Activated T-helper 1 cell treated with Interleukin-2 at 50 U/mL for 16 hours (primary cell): ENCODE measurements at regions not wholly inside any gene's neighbourhood (a gene's known extent, or its start where the extent isn't known, plus 50 kb on each side); places are given as distances from the start of the nearest gene placed in this dataset.
"Not testable (repeated sequence)": the region's sequence is repeated elsewhere in the genome, so short reads cannot be mapped to it uniquely, and the experiment has no call there.

ENCODE experiments used
- DNase-seq: peaks from one replicate; pipeline ENCODE4 v3.0.0-alpha.2; 2020; ENCODE audit warnings: low read depth

DNA sequence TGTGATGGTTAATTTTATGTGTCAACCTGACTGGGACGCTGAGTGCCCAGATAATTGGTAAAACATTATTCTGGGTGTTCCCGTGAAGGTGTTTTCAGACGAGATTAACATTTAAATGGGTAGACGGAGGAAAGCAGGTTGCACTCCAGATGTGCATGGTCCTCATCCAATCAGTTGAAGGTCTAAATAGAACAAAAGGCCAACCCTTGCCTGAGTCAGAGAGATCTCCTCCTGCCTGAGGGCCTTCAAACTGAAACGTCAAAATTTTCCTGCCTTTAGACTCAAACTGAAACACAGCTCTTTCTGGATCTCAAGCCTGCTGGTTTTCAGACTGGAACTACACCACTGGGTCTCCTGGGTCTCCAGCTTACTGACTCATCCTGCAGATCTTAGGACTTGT, 73.5 kb downstream of the NPIPA8 start:
- not testable (repeated sequence) for DNase-seq

DNA sequence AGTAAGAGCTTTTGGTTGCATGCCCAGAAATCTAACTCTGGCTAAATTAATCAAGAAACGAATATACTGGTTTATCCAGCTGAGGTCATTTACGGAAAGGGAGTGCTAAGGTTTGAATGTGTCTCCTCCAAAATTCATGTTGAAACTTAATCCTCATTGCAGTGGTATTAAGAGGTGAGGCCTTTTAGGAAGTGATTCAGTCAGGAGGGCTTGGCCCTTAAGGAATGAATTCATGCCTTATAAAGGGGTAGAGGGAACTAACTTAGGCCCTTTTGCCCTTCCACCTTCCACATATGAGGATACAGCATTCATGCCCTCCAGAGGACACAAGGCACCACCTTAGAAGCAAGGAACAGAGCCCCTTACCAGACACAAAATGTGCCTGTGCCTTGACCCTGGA, 74.7 kb downstream of the NPIPA8 start:
- not testable (repeated sequence) for DNase-seq

DNA sequence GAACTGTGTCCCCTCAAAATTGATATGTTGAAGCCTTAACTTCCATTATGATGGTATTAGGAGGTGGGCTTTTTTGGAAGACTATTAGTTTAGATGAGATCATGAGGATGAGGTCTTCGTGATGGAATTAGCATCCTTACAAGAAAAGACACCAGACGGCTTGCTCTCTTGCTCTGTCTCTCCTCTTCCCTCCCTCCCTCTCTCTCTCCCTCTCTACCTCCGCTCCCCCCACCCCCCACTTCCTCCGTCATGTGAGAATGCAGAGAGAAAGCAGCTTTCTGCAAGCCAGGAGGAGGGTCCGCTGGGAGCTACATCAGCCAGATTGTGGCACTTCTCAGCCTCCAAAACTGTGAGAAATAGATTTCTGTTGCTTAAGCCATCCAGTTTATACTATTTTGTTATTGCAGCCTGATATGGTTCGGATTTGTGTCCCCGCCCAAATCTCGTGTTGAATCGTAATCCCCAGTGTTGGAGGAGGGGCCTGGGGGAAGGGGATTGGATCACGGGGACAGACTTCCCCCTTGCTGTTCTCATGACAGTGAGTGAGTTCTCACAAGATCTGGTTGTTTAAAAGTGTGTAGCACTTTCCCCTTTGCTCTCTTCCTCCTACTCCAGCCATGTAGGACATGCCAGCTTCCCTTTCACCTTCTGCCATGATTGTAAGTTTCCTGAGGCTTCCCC, 76.9 kb downstream of the NPIPA8 start:
- not testable (repeated sequence) for DNase-seq

DNA sequence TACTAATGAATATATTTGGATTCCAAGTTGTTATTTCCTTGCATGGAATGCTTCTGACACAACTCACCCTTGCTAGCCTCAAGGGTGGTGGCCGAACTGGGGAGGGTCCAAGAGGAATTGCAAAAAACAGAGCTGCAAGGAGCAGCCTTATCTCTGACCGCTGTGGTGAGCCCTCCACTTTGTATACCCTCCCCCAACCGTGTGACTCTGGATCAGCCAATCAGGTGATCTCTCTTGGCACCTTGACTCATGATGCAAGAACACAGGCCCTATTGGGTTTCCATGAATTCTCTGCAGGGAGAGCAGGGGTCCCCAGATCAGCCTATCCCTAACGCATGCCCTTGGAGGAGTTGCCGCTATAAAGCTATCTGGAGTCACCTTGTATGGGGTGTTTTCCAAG, 83.6 kb downstream of the NPIPA8 start:
- not testable (repeated sequence) for DNase-seq

DNA sequence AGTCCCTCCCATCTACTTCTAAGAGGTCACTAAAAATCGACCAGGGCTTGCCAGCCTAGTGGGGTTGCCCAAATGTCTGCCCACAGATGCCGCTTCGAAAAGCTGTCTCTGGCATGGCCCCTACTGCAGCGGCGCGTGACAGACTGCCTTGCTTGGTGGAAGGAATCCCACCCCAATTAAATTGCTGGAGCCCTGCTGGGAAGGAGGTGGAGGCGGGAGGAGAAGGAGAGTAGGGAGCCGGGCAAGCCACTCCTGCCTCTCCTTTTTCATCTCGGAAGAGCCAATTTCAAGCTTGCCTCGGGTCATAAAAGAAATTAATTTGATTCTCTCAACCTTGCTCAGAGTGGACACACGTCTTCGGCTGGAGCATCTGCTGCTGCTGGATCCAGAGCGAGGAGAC, 106.0 kb downstream of the NPIPA8 start:
- DNase-seq = not testable (repeated sequence)

DNA sequence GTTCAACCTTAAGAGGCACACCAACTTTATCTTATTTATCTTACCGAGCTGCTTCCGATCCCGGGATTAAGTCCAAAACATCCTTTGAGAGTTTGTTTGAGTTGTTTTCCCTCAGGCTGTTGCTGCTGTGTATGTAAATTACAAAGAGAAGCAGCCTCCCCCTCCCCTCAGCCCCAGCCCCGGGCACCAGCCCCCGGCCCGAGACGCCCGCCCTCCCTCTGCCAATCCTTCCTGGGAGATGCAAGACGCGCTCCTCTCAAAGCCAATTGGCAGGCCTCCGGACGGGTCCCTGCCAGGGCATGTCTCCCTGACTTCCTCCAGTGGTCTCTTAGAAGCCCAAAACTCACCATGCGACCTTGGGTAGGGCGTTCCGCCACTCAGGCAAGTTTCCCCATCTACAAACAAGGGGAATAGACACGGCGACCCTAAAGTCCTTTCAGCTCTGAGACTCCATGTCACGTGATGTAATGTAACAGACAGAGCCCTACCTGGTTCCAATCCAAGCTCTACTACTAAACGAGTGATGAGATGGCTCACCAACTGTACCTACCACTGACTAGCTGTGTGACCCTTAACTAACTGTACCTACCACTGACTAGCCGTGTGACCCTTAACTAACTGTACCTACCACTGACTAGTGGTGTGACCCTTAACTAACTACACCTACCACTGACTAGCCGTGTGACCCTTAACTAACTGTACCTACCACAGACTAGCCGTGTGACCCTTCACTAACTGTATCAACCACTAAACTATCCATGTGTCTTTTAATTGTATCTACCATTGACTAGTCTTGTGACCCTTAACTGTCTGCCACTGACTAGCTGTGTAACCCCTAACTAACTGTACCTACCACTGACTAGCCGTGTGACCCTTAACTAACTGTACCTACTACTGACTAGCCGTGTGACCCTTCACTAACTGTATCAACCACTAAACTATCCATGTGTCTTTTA, 114.2 kb downstream of the NPIPA8 start:
- not testable (repeated sequence) for DNase-seq

DNA sequence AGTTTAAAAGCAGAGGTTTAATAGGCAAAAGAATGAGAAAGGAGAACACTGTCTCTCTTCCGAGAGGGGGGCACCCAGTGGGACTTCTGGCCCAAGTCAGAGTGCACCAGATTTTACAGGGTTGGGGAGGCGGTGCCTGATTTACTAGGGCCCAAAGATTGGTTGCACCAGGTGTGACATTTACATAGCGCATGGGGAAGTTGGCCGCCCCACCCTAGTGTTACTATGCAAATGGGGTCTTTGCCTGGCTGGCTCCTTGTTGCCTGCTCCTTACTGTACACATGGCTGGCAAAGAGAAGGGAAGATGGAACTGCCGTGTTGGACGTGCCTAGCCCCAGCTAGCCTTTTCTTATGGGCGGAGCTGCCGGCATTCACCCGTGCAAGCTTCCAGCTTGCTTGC, 118.8 kb downstream of the NPIPA8 start:
- not testable (repeated sequence) for DNase-seq

DNA sequence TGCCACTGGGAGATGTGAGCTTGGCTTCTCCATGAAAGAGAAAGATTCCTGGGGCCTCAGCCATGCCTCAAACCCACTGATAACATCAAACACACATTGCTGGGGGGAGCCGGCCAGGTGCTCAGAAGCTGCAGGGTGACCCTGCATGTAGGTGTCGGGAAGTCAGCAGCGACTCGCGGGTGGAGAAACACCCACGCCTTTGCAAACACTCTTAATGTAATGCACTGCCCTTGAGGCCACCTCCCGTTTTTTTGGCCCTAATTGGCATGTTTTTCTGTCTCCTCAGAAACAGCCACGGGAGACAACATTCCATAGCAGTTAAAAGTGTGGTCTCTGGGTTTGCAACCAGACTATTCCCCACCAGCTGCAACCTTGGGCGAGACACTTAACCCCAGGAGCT, 119.7 kb downstream of the NPIPA8 start:
- not testable (repeated sequence) for DNase-seq

DNA sequence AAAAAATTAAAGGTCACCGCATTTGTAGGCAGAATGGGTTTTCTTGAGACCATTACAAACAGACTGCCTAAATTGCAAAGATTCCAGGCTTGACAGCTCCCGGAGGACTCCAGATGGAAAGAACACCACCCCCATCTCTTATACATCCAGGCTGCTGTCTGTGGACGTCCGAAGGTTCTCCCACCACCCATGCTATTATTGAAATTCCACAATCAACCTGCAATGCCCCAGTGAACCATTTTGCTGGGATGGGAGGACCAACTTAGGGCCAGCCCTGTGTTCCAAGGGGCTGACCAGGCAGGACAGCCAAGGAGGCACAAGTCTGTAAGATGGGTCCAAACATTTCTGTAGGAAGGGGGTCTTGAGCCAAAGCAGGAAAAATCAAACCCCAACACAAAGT, 122.7 kb downstream of the NPIPA8 start:
- not testable (repeated sequence) for DNase-seq

DNA sequence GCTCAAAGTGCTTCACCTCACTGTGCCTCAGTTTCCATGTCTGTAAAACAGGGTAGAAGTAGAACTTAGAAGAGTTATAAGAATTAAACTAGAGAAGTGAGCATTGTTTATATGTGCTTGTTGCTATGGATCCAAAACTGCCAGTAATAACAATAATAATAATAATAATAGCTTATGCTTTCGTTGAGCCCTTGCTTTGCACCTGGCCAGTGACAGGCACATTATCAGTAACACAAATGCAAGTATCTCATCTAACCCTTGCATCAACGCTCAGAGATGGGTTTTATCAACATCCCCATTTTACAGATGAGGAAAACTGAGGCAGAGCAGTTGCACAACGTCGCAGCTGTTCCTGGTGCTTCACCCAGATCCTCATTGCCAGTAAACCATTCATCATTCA, 125.0 kb downstream of the NPIPA8 start:
- DNase-seq = not testable (repeated sequence)

DNA sequence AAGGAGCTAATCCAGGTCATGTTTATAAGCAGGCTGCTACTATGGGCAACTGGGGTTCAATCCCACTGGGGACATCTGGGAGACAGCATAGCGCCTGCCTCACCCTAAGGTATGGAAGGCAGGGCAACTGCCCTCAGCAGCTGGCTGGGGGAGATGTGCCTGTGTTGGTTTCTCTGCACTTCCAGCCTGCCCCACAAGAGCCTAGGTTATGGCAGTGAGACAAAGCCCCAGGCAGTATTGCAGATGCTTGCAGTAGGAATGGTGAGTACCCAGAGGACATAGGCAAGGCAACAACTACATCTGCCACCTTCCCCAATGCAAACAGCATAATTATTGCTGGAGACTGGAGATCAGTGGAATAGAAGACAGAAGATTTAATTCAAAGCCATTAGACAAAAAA, 131.8 kb downstream of the NPIPA8 start:
- not testable (repeated sequence) for DNase-seq

DNA sequence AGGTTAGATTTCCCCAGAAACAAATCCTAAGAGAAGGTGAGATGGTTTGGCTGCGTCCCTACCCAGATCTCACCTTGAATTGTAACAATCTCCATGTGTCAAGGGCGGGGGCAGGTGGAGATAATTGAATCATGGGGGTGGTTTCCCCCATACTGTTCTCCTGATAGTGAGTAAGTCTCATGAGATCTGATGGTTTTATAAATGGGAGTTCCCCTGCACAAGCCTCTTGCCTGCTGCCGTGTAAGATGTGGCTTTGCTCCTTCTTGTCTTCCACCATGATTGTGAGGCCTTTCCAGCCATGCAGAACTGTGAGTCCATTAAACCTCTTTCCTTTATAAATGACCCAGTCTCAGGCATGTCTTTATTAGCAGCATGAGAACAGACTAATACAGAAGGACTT, 132.2 kb downstream of the NPIPA8 start:
- DNase-seq = not testable (repeated sequence)

DNA sequence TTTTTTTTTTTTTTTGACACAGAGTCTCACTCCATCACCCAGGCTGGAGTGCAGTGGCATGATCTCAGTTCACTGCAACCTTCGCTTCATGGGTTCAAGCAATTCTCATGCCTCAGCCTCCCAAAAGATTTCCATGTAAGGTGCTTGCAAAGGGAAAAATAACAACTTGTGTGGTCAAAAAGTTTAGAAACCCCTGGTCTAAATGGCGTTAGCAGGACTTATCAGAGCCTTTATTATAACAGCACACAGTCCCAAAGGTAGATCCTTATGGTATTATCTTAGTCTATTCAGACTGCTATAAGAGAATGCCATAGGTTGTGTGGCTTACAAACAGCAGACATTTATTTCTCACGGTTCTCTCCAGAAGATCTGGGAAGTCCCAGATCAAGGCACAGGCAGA, 135.0 kb downstream of the NPIPA8 start:
- not testable (repeated sequence) for DNase-seq

DNA sequence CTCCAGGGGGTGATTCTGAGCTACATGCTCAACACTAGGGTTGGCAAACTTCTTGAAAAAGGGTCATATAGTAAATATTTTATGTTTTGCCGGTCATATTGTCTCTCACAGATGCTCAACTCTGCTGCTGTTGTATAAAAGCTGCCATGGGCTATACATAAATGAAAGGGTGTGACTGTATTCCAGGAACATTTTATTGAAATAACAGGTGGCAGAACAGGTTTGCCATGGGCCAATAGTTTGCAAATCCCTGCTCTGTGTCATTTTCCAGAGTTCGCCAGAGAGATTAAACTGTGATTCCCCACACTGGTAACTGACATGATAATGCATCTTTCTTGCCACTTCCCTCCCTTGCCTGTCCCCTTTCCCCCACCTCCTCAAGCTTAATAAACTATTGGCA, 144.1 kb downstream of the NPIPA8 start:
- DNase-seq = not testable (repeated sequence)

DNA sequence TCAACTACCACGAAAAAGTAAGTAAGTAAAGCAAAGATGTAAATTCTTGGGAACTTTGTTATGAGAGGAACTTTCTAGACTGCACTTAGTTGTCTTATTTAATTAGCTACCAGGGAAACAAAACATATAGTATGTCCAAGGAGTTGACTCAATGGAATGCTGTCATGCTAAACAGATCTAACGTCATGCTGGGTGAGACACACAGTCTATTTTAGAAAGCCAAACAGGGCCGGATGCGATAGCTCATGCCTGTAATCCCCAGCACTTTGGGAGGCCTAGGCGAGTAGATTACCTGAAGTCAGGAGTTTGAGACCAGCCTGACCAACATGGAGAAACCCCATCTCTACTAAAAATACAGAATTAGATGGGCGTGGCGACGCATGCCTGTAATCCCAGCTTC, 146.4 kb downstream of the NPIPA8 start:
- DNase-seq = not testable (repeated sequence)

DNA sequence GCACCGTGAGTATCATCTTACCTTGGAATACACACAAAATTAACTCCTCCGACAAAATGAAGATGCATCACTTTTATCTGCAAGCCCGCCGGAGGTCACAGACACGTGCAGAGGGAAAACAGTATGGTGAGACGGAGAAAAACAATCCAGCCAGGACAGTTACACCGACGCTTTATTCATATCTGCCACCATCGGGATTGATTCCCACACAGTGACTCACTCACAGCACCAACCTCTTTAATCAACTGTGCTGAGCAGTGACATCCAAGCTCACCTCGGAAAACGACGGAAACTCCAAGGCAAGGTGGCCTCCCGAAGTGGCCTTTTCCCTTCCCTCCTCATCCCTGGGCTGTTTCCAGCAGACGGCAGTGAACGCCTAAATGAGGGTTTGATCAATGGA, 151.8 kb downstream of the NPIPA8 start:
- DNase-seq = not testable (repeated sequence)

DNA sequence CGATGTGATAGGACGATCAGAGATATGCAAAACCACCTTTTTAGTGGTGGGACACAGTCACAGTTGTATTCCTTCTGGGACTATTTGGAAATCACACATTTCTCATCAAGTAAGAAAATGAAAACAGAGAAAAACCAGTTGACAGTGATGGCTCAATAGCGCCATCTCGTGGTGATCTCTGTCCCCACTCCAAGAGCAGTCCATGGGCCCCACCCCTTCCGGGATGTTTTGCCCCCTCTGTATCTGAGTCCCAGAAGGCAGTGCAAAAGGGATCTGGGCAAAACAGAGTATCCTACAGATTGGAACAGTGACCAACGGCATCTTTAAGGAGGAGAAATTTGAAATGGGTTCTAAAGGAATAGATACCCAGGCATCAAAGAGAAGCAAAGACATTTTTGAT, 155.5 kb downstream of the NPIPA8 start:
- DNase-seq = not testable (repeated sequence)

DNA sequence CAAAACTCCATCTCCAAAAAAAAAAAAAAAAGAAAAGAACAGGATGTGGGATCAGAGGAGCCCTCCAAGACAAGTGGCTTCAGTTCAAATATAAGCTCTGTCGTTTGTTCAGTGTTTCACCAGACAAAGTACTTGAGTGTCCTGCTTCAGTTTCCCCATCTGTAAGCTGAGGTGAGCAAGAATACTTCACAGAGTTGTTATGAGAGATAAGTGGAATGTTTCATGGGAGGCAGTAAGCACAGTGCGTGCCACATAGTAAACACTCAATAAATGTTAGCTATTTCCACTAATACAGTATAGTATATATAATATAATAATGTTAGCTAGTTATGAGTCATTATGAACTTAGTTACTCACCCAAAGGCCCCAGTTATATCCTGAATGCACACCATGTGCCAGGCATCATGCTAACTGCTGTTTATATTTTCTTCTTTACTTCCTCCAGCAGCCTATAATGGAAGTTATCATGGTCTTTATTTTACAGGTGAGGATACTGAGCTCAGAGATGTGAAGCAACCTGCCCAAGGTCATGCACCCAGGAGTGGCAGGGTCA, 162.5 kb downstream of the NPIPA8 start:
- not testable (repeated sequence) for DNase-seq

DNA sequence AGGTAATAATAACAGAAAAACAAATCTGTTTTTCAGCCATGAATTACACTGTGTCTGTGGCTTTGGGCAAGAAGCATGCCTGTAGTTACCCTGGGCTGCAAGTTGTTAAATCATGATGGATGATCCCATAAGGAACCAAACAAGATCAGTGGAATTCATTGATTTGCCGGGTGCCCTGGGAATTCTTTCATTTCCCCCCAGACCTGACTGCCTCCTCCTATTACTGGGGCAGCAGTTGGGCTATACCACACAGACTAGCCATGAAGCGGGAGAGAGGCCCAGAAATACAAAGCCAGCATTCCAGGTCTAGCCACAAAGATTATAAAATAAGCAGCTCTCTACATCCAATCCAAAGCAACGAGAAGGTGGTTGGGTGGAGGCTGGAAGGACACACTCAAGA, 174.2 kb downstream of the NPIPA8 start:
- DNase-seq = not testable (repeated sequence)

DNA sequence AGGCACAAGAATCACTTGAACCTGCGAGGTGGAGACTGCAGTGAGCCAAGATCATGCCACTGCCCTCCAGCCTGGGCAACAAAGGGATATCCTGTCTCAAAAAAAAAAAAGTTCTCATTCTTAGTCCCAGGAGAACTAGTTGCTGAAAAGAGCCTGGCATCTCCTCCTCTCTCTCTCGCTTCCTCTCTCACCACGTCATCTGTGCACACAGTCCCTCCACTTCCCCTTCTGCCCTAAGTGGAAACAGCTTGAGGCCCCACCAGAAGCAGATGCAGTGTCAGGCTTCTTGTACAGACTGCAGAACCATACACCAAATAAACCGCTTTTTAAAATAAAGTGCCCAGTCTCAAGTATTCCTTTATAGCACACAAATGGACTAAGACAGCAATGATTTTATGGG, 175.3 kb downstream of the NPIPA8 start:
- not testable (repeated sequence) for DNase-seq

DNA sequence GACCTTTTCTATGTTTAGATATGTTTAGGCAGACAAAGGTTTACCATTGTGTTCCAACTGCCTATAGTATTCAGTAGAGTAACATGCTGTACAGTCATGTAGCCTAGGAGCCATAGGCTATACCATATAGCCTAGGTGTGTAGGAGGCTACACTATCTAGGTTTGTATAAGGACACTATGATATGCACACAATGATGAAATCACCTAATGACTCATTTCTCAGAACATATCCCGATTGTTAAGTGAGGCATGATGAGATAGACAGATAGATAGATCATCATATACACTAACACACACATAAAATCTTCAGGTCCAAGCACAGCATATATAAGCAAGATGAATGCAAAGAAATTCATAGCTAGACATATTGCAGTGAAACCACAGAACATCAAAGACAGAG, 177.4 kb downstream of the NPIPA8 start:
- not testable (repeated sequence) for DNase-seq

DNA sequence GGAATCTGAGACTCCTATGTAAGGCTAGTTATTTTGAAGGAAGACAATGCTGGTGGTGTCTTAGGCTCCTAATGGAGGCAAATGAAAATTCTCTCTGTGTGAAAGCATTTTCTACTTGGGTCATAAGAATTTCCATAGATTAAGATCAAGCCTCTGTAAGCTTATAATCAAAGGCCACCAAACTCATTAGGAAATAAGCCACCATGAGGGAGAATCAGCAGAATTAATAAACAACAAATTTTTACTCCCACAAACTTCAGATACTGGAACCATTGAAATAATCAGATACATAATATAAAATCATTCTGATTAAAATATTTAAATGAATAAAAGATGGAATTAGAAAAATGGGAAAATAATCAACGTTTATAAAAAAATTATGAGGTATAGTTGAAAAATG, 178.7 kb downstream of the NPIPA8 start:
- not testable (repeated sequence) for DNase-seq

DNA sequence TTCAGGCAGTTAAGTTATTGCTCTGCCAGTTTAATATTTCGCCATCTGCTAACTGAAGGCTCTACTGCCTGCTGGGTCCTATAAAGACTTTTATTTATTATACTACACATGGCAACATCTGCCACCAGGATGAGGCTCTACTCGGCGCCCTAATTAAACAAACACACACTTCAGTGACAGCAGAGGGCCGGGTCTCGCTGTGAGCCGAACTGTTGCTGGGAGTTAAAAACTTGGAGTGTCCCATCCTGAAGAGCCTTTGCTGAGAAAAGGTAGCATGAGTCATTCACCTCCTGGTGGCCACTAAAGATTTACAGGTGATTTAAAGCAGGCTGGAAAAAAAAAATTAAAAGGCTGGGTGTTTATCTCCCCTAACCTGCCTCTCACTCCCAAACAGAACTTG, 183.7 kb downstream of the NPIPA8 start:
- not testable (repeated sequence) for DNase-seq
